ENCODE measurements at regions not wholly inside any gene's neighbourhood (a gene's known extent, or its start where the extent isn't known, plus 50 kb on each side); places are given as distances from the start of the nearest gene placed in this dataset.

GRCh38 chr5:25405850-25406249, 761.1 kb upstream of the CDH10 start:
- H3K27me3 ChIP-seq = no peaks in the 10 kb centered on the region
- no peak for DNase-seq
- H3K9me3 ChIP-seq = peaks cover 0 to 9% (median 4%) of the 10 kb centered on the region in 3 donors
- H3K36me3 ChIP-seq = no peaks in the 10 kb centered on the region
- H3K4me1 ChIP-seq = no peaks in the 10 kb centered on the region
- no peak overlapping the region for H3K27ac ChIP-seq
- intact Hi-C loops (cut with DNase I; ENCODE audit: low total_unique reads) = no loop called here
- TF ChIP-seq CTCF (IDR thresholded peaks at IDR 0.05) = no peak
- no peak overlapping the region for H3K4me3 ChIP-seq

GRCh38 chr5:25399878-25400480, 755.2 kb upstream of the CDH10 start:
- H3K4me3 ChIP-seq = no peak overlapping the region
- DNase-seq = no peak
- H3K4me1 ChIP-seq = no peaks in the 10 kb centered on the region
- TF ChIP-seq CTCF (IDR thresholded peaks at IDR 0.05) = no peak
- intact Hi-C loops (cut with DNase I; ENCODE audit: low total_unique reads) = no loop called here
- no peaks in the 10 kb centered on the region for H3K36me3 ChIP-seq
- no peak overlapping the region for H3K27ac ChIP-seq
- H3K27me3 ChIP-seq = no peaks in the 10 kb centered on the region
- no peaks in the 10 kb centered on the region for H3K9me3 ChIP-seq

GRCh38 chr5:25393957-25394356, 749.2 kb upstream of the CDH10 start:
- Histone ChIP-seq H3K27me3 (no peaks in the 10 kb centered on the region), H3K4me3 (no peak overlapping the region), H3K36me3 (no peaks in the 10 kb centered on the region), H3K9me3 (no peaks in the 10 kb centered on the region), H3K4me1 (no peaks in the 10 kb centered on the region), H3K27ac (no peak overlapping the region)
- no peak for DNase-seq
- TF ChIP-seq CTCF (IDR thresholded peaks at IDR 0.05) = no peak
- intact Hi-C loops (cut with DNase I; ENCODE audit: low total_unique reads) = no loop called here

- Histone ChIP-seq H3K4me1 (no peaks in the 10 kb centered on the region), H3K36me3 (no peaks in the 10 kb centered on the region), H3K9me3 (no peaks in the 10 kb centered on the region), H3K4me3 (no peak overlapping the region), H3K27me3 (no peaks in the 10 kb centered on the region), H3K27ac (no peak overlapping the region)
- intact Hi-C loops (cut with DNase I; ENCODE audit: low total_unique reads) = no loop called here
- no peak for DNase-seq
- TF ChIP-seq CTCF (IDR thresholded peaks at IDR 0.05) = no peak
These were observed 748.5 kb upstream of the CDH10 start for GRCh38 chr5:25393256-25393655.

GRCh38 chr5:25387953-25388352, 743.2 kb upstream of the CDH10 start:
- Histone ChIP-seq H3K27ac (no peak overlapping the region), H3K4me1 (no peaks in the 10 kb centered on the region), H3K36me3 (no peaks in the 10 kb centered on the region), H3K27me3 (no peaks in the 10 kb centered on the region), H3K4me3 (no peak overlapping the region), H3K9me3 (no peaks in the 10 kb centered on the region)
- no peak for TF ChIP-seq CTCF (IDR thresholded peaks at IDR 0.05)
- no peak for DNase-seq
- intact Hi-C loops (cut with DNase I; ENCODE audit: low total_unique reads) = no loop called here

- Histone ChIP-seq H3K9me3 (no peaks in the 10 kb centered on the region), H3K27ac (no peak overlapping the region), H3K4me1 (no peaks in the 10 kb centered on the region), H3K36me3 (no peaks in the 10 kb centered on the region), H3K4me3 (no peak overlapping the region), H3K27me3 (no peaks in the 10 kb centered on the region)
- intact Hi-C loops (cut with DNase I; ENCODE audit: low total_unique reads) = no loop called here
- no peak for DNase-seq
- TF ChIP-seq CTCF (IDR thresholded peaks at IDR 0.05) = no peak
These were observed 718.0 kb upstream of the CDH10 start for GRCh38 chr5:25362799-25363198.

Measured in tibial artery (tissue), 4 donors.